ENCODE measurements at regions not wholly inside any gene's neighbourhood (a gene's known extent, or its start where the extent isn't known, plus 50 kb on each side); places are given as distances from the start of the nearest gene placed in this dataset.

DNA sequence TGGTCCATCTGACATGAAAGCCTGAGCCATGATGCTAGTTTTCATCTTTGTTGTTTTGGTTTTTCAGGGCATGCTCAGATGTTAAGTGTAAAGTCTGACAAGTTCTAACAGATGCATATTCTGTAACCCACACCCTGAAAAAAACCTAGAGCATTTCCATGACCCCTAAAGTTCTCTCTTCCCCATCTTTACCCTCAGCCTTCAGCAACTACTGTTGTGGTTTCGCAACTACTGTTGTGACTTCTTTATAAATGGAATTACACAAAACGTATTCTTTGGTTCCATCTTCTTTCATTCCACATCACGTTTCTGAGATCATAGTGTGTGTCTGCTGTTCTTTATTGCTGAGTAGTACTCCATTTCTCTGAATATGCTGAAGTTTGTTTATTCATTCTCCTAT lies 65.1 kb upstream of the LDLRAD3 start:
- Histone ChIP-seq H3K4me1 (peaks cover 0 to 9% (median 0%) of the 10 kb centered on the region in 3 donors), H3K27me3 (no peaks in the 10 kb centered on the region), H3K36me3 (no peaks in the 10 kb centered on the region), H3K9me3 (no peaks in the 10 kb centered on the region), H3K27ac (no peak overlapping the region), H3K4me3 (no peak overlapping the region)
- intact Hi-C loops (cut with DNase I): no loop called here
- no peak for DNase-seq
- TF ChIP-seq CTCF (IDR thresholded peaks at IDR 0.05): no peak
- no peak for TF ChIP-seq POLR2A (IDR thresholded peaks at IDR 0.05)
- WGBS, 2 donors: 54 to 61% methylated on average over 3 of the region's 3 CpGs

- TF ChIP-seq POLR2A (IDR thresholded peaks at IDR 0.05) (no peak), CTCF (IDR thresholded peaks at IDR 0.05) (no peak)
- H3K27ac ChIP-seq: no peak overlapping the region
- H3K9me3 ChIP-seq: no peaks in the 10 kb centered on the region
Measured at GRCh38 chr11:35879361-35879760, 64.5 kb upstream of the LDLRAD3 start.

DNA sequence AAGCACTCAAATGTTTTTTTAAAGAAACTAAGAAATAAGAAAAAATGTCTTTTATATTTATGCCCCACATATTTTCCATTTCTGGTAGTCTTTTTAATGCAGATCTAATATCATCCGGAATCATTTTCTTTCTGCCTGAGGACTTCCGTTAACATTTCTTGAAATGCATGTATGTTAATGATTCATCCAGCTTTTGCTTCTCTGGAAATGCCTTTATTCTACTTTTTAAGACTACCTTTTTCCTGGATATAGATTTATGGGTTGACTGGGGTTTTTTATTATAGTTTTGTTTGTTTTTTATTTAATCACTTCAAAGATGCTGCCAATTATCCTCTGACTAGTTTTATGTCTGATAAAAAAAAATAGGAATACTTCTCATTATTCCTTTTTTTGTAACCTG lies 57.1 kb upstream of the LDLRAD3 start:
- intact Hi-C loops (cut with DNase I): no loop called here
- peaks cover 4 to 39% (median 6%) of the 10 kb centered on the region in 3 donors for H3K4me1 ChIP-seq
- DNase-seq: no peak
- no peak overlapping the region for H3K27ac ChIP-seq
- no peak for TF ChIP-seq POLR2A (IDR thresholded peaks at IDR 0.05)
- no peak for TF ChIP-seq CTCF (IDR thresholded peaks at IDR 0.05)
- H3K36me3 ChIP-seq: no peaks in the 10 kb centered on the region
- H3K4me3 ChIP-seq: no peak overlapping the region
- 48 to 62% methylated on average over 2 of the region's 2 CpGs for WGBS, 2 donors
- H3K9me3 ChIP-seq: no peaks in the 10 kb centered on the region
- no peaks in the 10 kb centered on the region for H3K27me3 ChIP-seq

More at GRCh38 chr11:35879361-35879760, 64.5 kb upstream of the LDLRAD3 start:
- intact Hi-C loops (cut with DNase I): no loop called here
- Histone ChIP-seq H3K27me3 (no peaks in the 10 kb centered on the region), H3K4me1 (peaks cover 0 to 3% (median 0%) of the 10 kb centered on the region in 3 donors), H3K36me3 (no peaks in the 10 kb centered on the region), H3K4me3 (no peak overlapping the region)
- DNase-seq: no peak
- WGBS, 2 donors: 64 to 67% methylated on average over 3 of the region's 3 CpGs

- Histone ChIP-seq H3K36me3 (no peaks in the 10 kb centered on the region), H3K4me1 (peaks cover 4 to 39% (median 6%) of the 10 kb centered on the region in 3 donors), H3K27me3 (no peaks in the 10 kb centered on the region), H3K4me3 (no peak overlapping the region), H3K9me3 (no peaks in the 10 kb centered on the region), H3K27ac (peak overlapping the region in 3 of 4 donors; percentile 50 to 72 (median 70))
- intact Hi-C loops (cut with DNase I): no loop called here
- WGBS, 2 donors: 29 to 50% methylated on average over 2 to 3 of the region's 3 CpGs
- DNase-seq: no peak
- TF ChIP-seq CTCF (IDR thresholded peaks at IDR 0.05) (no peak), POLR2A (IDR thresholded peaks at IDR 0.05) (no peak)
Measured at GRCh38 chr11:35887737-35888136, 56.1 kb upstream of the LDLRAD3 start.

GRCh38 chr11:35888961-35889360 lies 54.9 kb upstream of the LDLRAD3 start:
- DNase-seq: no peak
- WGBS, 2 donors: 84 to 91% methylated on average over 3 of the region's 3 CpGs
- Histone ChIP-seq H3K27me3 (no peaks in the 10 kb centered on the region), H3K9me3 (no peaks in the 10 kb centered on the region), H3K36me3 (no peaks in the 10 kb centered on the region), H3K4me3 (no peak overlapping the region), H3K4me1 (peaks cover 4 to 50% (median 6%) of the 10 kb centered on the region in 3 donors), H3K27ac (peak overlapping the region in 2 of 4 donors; percentile 70 to 72)
- intact Hi-C loops (cut with DNase I): no loop called here
- TF ChIP-seq POLR2A (IDR thresholded peaks at IDR 0.05) (no peak), CTCF (IDR thresholded peaks at IDR 0.05) (no peak)
